Breast epithelium (tissue), 3 donors: ENCODE measurements at regions not wholly inside any gene's neighbourhood (a gene's known extent, or its start where the extent isn't known, plus 50 kb on each side); places are given as distances from the start of the nearest gene placed in this dataset.

Experiments used
- POLR2A ChIP-seq: fragments of 450-650 bp; IDR thresholded peaks from one replicate; pipeline ENCODE4 v1.6.1; 2016; ENCODE audit warnings: antibody characterized with exemption, mild to moderate bottlenecking, moderate library complexity
- POLR2AphosphoS5 ChIP-seq, 3 donors: sonication (generic); formaldehyde crosslinking; IDR thresholded peaks; one replicate each; pipeline ENCODE4 v1.6.1; 2017; ENCODE audit warnings: antibody characterized with exemption in 3 of 3
- TF ChIP-seq, protein P1 (sequence below), 3 donors: fragments of 450-650 bp; IDR thresholded peaks; one replicate each; pipeline ENCODE4 v1.5.1; 2016 to 2017; ENCODE audit warnings: antibody characterized with exemption in 3 of 3, mild to moderate bottlenecking in 3 of 3, moderate library complexity in 3 of 3

DNA sequence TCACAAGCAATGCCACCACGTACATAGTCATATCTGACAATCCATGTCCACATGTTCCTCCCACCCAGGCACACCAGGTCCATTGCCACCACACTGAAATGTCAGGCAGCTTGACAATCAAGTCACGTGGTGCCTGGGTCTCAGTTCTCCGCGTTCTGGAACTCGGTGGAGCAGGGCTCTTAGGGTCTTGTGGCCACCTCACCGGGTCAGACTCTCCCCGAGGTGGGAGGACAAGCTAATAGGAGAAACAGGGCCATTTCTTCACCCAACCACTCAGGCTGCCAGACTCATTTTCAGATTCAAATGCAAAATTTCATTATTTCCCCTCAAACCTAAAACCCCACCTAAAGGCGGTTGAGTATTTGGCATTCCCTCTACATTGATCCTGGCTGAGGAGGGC is 200.5 kb upstream of the GAS1 start:
- TF ChIP-seq, protein P1, sequence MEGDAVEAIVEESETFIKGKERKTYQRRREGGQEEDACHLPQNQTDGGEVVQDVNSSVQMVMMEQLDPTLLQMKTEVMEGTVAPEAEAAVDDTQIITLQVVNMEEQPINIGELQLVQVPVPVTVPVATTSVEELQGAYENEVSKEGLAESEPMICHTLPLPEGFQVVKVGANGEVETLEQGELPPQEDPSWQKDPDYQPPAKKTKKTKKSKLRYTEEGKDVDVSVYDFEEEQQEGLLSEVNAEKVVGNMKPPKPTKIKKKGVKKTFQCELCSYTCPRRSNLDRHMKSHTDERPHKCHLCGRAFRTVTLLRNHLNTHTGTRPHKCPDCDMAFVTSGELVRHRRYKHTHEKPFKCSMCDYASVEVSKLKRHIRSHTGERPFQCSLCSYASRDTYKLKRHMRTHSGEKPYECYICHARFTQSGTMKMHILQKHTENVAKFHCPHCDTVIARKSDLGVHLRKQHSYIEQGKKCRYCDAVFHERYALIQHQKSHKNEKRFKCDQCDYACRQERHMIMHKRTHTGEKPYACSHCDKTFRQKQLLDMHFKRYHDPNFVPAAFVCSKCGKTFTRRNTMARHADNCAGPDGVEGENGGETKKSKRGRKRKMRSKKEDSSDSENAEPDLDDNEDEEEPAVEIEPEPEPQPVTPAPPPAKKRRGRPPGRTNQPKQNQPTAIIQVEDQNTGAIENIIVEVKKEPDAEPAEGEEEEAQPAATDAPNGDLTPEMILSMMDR (IDR thresholded peaks at IDR 0.05), result no peak
- no peak for TF ChIP-seq POLR2AphosphoS5 (IDR thresholded peaks at IDR 0.05)
- TF ChIP-seq POLR2A, result no peak
